Calu3 (cell line): ENCODE measurements at regions not wholly inside any gene's neighbourhood (a gene's known extent, or its start where the extent isn't known, plus 50 kb on each side); places are given as distances from the start of the nearest gene placed in this dataset.

Experiments
- BruUV-seq: library from RNA; stranded (reverse); fragments of 400-500 nt; replicated peaks from 2 replicates; lab custom pipeline; 2021; lab: Mats Ljungman, UMichigan
- CTCF ChIA-PET: fragments of 300-600 bp; sonication (Branson Sonifier 250); formaldehyde crosslinking; loops from one replicate; lab custom pipeline; 2022; ENCODE audit warnings: antibody characterized with exemption; lab: Charles Lee
- DNase-seq: peaks from one replicate; pipeline ENCODE4 v3.0.0; 2022
- H3K27ac Mint-ChIP-seq: one replicate; pipeline ENCODE4 v1.8.0; 2022; ENCODE audit warnings: mixed read lengths; ENCODE audit not compliant: unreplicated experiment
- H3K27me3 Mint-ChIP-seq: one replicate; pipeline ENCODE4 v1.8.0; 2022; ENCODE audit warnings: mixed read lengths; ENCODE audit not compliant: unreplicated experiment
- H3K36me3 Mint-ChIP-seq: one replicate; pipeline ENCODE4 v1.8.0; 2022; ENCODE audit warnings: mild to moderate bottlenecking, moderate library complexity, mixed read lengths; ENCODE audit not compliant: insufficient read depth, unreplicated experiment
- H3K4me1 Mint-ChIP-seq: one replicate; pipeline ENCODE4 v1.8.0; 2022; ENCODE audit warnings: mild to moderate bottlenecking, low read depth, mixed read lengths; ENCODE audit not compliant: unreplicated experiment
- H3K4me3 Mint-ChIP-seq: one replicate; pipeline ENCODE4 v1.8.0; 2022; ENCODE audit warnings: mild to moderate bottlenecking, low read depth, moderate library complexity, mixed read lengths; ENCODE audit not compliant: unreplicated experiment
- H3K9me3 Mint-ChIP-seq: one replicate; pipeline ENCODE4 v1.8.0; 2022; ENCODE audit warnings: low read depth, mixed read lengths; ENCODE audit not compliant: unreplicated experiment
- CTCF ChIP-seq: fragments of 200-600 bp; IDR thresholded peaks from one replicate; pipeline ENCODE4 v1.8.0; 2022; ENCODE audit warnings: antibody characterized with exemption; ENCODE audit not compliant: unreplicated experiment
- intact Hi-C: fragments of 100-400 bp; cut with micrococcal nuclease; formaldehyde crosslinking; loops from one replicate; pipeline ENCODE4 v1.10.0; 2022; ENCODE audit not compliant: unreplicated experiment

GRCh38 chr2:219692521-219692920, 65.1 kb downstream of the SLC4A3 start:
- no peak for DNase-seq
- no peak overlapping the region for H3K27ac Mint-ChIP-seq
- no peaks in the 10 kb centered on the region for H3K27me3 Mint-ChIP-seq
- CTCF ChIA-PET, result no interaction called here
- H3K36me3 Mint-ChIP-seq, result peaks cover 13% of the 10 kb centered on the region
- intact Hi-C loops, result no loop called here
- no peaks in the 10 kb centered on the region for H3K9me3 Mint-ChIP-seq
- BruUV-seq, result no TSS peak
- peaks cover 16% of the 10 kb centered on the region for H3K4me1 Mint-ChIP-seq
- TF ChIP-seq CTCF, result no peak
- no peak overlapping the region for H3K4me3 Mint-ChIP-seq

GRCh38 chr2:219695145-219695709, 67.8 kb downstream of the SLC4A3 start:
- H3K4me1 Mint-ChIP-seq, result peaks cover 11% of the 10 kb centered on the region
- CTCF ChIA-PET, result no interaction called here
- H3K27ac Mint-ChIP-seq, result no peak overlapping the region
- no peaks in the 10 kb centered on the region for H3K9me3 Mint-ChIP-seq
- H3K36me3 Mint-ChIP-seq, result no peaks in the 10 kb centered on the region
- H3K27me3 Mint-ChIP-seq, result no peaks in the 10 kb centered on the region
- no peak for DNase-seq
- no TSS peak for BruUV-seq
- no peak overlapping the region for H3K4me3 Mint-ChIP-seq
- TF ChIP-seq CTCF, result no peak
- intact Hi-C loops, result no loop called here

- H3K27ac Mint-ChIP-seq, result no peak overlapping the region
- CTCF ChIA-PET, result interaction anchor here (0.6 kb wide), 1 partner anchor 753 kb away, joined by 7 read pairs; no protein-coding TSS in a partner anchor
- no TSS peak for BruUV-seq
- H3K4me3 Mint-ChIP-seq, result no peak overlapping the region
- no peak for DNase-seq
- TF ChIP-seq CTCF, result no peak
- H3K9me3 Mint-ChIP-seq, result no peaks in the 10 kb centered on the region
- no peaks in the 10 kb centered on the region for H3K36me3 Mint-ChIP-seq
- peaks cover 11% of the 10 kb centered on the region for H3K4me1 Mint-ChIP-seq
- H3K27me3 Mint-ChIP-seq, result no peaks in the 10 kb centered on the region
- intact Hi-C loops, result no loop called here
Observed at GRCh38 chr2:219697811-219698747, 70.6 kb downstream of the SLC4A3 start.

GRCh38 chr2:219698748-219699439, 71.5 kb downstream of the SLC4A3 start:
- H3K4me1 Mint-ChIP-seq, result peaks cover 11% of the 10 kb centered on the region
- CTCF ChIA-PET, result interaction anchor here (0.6 kb wide), 1 partner anchor 754 kb away, joined by 7 read pairs; no protein-coding TSS in a partner anchor
- DNase-seq, result no peak
- no peaks in the 10 kb centered on the region for H3K27me3 Mint-ChIP-seq
- intact Hi-C loops, result no loop called here
- no peaks in the 10 kb centered on the region for H3K36me3 Mint-ChIP-seq
- H3K4me3 Mint-ChIP-seq, result no peak overlapping the region
- no peak overlapping the region for H3K27ac Mint-ChIP-seq
- no peaks in the 10 kb centered on the region for H3K9me3 Mint-ChIP-seq
- no TSS peak for BruUV-seq
- no peak for TF ChIP-seq CTCF
